ENCODE measurements at regions not wholly inside any gene's neighbourhood (a gene's known extent, or its start where the extent isn't known, plus 50 kb on each side); places are given as distances from the start of the nearest gene placed in this dataset.

DNA sequence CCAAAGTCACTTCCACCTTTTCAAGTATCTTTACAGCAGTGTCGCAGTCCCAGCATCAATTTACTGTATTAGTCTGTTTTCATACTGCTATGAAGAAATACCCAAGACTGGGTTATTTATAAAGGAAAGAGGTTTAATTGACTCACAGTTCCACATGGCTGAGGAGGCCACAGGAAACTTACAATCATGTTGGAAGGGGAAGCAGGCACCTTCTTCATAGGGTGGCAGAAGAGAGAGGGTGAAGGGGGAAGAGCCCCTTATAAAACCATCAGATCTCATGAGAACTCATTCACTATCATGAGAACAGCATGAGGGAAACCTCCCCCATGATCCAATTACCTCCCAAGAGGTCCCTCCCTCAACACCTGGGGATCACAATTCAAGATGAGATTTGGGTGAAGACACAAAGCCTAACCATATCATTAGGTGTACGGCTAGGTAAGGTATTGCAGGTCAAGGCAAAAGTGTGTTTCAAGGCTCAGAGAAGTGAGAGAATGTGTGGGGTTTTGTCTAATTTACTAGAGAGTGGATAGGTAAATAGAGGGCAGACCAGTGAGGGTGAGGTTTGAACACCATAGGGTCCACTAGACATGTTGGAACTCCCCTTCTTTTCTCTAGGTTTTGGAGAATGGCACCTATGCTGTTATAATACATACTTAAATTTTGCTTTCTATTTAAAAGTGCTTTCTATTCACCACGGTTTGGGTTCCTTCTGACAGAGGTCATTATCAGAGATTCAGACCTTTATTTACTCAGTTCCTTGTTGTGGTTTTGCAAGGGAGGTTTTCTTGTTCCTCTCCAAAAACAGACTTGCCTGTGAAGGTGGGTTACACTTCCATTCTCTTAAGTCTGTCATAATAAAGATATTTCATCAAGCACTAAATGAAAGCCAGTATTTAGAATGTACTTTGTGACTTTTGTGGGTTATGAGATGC, 186.6 kb downstream of the CPEB2 start:
- H3K36me3 ChIP-seq (ENCODE audit: control insufficient read depth in 2 of 3, insufficient read depth in 3 of 3, low read length in 3 of 3): no peaks in the 10 kb centered on the region
- H3K4me3 ChIP-seq (ENCODE audit: low read length in 3 of 3): no peak overlapping the region
- no peaks in the 10 kb centered on the region for H3K4me1 ChIP-seq (ENCODE audit: control insufficient read depth in 2 of 3, insufficient read depth in 2 of 3, low read depth in 1 of 3, low read length in 3 of 3)
- no peak overlapping the region for H3K9ac ChIP-seq (ENCODE audit: low read length in 3 of 3)
- no peak for TF ChIP-seq CTCF (IDR thresholded peaks at IDR 0.05; ENCODE audit: borderline replicate concordance, extremely low read depth, insufficient read depth)
- no peaks in the 10 kb centered on the region for H3K9me3 ChIP-seq (ENCODE audit: control insufficient read depth in 2 of 3, insufficient read depth in 1 of 3, low read length in 3 of 3)
- no peaks in the 10 kb centered on the region for H3K27me3 ChIP-seq (ENCODE audit: control insufficient read depth, insufficient read depth, low read length)
- intact Hi-C loops (cut with DNase I): no loop called here
- H3K27ac ChIP-seq (ENCODE audit: low read depth in 2 of 2, low read length in 2 of 2): no peak overlapping the region
- FAIRE-seq: no peak
- no peak for DNase-seq

DNA sequence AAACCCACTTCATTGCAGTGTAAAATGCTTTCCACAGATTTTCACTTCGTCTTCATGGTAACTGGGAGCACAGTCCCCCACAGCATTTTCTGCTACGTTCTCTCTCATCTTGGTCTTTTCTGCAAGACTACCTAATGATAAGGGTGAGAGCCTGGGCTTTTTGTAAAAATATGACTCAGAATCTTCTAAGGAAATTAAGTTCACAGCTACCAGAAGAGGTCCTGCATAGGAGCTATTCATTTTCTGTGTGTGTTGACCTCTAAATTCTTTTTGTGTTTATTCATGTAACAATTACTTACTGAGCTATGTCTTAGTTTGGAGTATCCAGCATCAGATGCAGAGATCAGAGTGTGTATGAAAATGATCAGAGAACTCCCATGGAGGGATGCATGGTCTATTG, 192.2 kb downstream of the CPEB2 start:
- DNase-seq (no peak), FAIRE-seq (no peak)
- Histone ChIP-seq H3K36me3 (ENCODE audit: control insufficient read depth in 2 of 3, insufficient read depth in 3 of 3, low read length in 3 of 3) (no peaks in the 10 kb centered on the region), H3K4me3 (ENCODE audit: low read length in 3 of 3) (no peak overlapping the region), H3K4me1 (ENCODE audit: control insufficient read depth in 2 of 3, insufficient read depth in 2 of 3, low read depth in 1 of 3, low read length in 3 of 3) (peaks cover 0 to 6% (median 0%) of the 10 kb centered on the region in 3 donors), H3K27me3 (ENCODE audit: control insufficient read depth, insufficient read depth, low read length) (no peaks in the 10 kb centered on the region), H3K9me3 (ENCODE audit: control insufficient read depth in 2 of 3, insufficient read depth in 1 of 3, low read length in 3 of 3) (no peaks in the 10 kb centered on the region), H3K27ac (ENCODE audit: low read depth in 2 of 2, low read length in 2 of 2) (no peak overlapping the region), H3K9ac (ENCODE audit: low read length in 3 of 3) (no peak overlapping the region)
- TF ChIP-seq CTCF (IDR thresholded peaks at IDR 0.05; ENCODE audit: borderline replicate concordance, extremely low read depth, insufficient read depth): no peak
- intact Hi-C loops (cut with DNase I): no loop called here

GRCh38 chr4:15197005-15197404, 194.7 kb downstream of the CPEB2 start:
- DNase-seq (peak in 3 of 5 donors; percentile 18 to 48 (median 30)), FAIRE-seq (no peak)
- no peak overlapping the region for H3K27ac ChIP-seq (ENCODE audit: low read depth in 2 of 2, low read length in 2 of 2)

More at GRCh38 chr4:15197005-15197404, 194.7 kb downstream of the CPEB2 start:
- peaks cover 0 to 6% (median 0%) of the 10 kb centered on the region in 3 donors for H3K4me1 ChIP-seq (ENCODE audit: control insufficient read depth in 2 of 3, insufficient read depth in 2 of 3, low read depth in 1 of 3, low read length in 3 of 3)
- no peaks in the 10 kb centered on the region for H3K9me3 ChIP-seq (ENCODE audit: control insufficient read depth in 2 of 3, insufficient read depth in 1 of 3, low read length in 3 of 3)
- H3K4me3 ChIP-seq (ENCODE audit: low read length in 3 of 3): no peak overlapping the region
- TF ChIP-seq CTCF (IDR thresholded peaks at IDR 0.05; ENCODE audit: borderline replicate concordance, extremely low read depth, insufficient read depth): no peak
- H3K36me3 ChIP-seq (ENCODE audit: control insufficient read depth in 2 of 3, insufficient read depth in 3 of 3, low read length in 3 of 3): no peaks in the 10 kb centered on the region
- H3K9ac ChIP-seq (ENCODE audit: low read length in 3 of 3): no peak overlapping the region
- no peaks in the 10 kb centered on the region for H3K27me3 ChIP-seq (ENCODE audit: control insufficient read depth, insufficient read depth, low read length)
- intact Hi-C loops (cut with DNase I): no loop called here
